CMK (cell line): ENCODE measurements at regions not wholly inside any gene's neighbourhood (a gene's known extent, or its start where the extent isn't known, plus 50 kb on each side); places are given as distances from the start of the nearest gene placed in this dataset.

ENCODE experiments used
- DNase-seq: peaks from one replicate; pipeline ENCODE4 v3.0.0-alpha.2; 2010; ENCODE audit warnings: low read depth

DNA sequence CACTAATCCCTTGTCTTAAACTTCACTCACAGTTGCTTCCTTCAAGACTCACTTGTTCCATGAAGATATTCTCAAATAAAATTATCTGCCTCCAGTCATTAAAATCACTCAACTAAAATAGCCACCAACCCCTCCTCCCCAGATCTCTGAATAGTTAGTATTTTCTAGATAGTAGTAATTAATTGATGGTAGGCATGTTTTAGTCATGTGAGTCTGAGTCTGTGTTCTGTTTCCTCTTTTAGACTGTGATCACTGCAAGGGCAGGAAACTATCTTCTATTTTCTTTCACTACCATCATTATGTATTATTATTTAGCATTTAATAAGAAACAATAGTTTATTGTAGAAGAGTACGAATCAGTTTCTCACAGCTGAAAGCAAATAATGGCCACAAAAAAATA lies 1080.5 kb downstream of the IGSF11 start:
- DNase-seq = no peak

- no peak for DNase-seq
Observed at GRCh38 chr3:117955196-117955595, 1079.5 kb downstream of the IGSF11 start.

DNA sequence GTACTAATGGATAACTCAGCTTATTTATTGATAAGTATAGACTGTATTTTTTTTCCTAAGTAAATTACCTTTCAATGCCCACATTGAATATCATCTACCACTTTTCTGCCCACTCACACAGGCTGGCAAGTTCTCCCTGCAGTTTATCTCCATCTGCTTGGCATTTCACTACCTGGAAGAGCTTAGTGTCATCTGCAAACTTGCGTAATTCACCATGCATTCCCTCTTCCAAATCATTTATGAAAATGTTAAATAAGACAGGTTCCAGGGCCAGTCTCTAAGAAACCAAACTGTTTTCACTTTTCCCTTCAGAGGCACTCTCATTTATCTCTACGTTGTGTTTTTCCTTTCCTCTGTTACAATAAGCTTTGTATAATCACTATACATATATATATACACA lies 1076.6 kb downstream of the IGSF11 start:
- no peak for DNase-seq

GRCh38 chr3:117962750-117963149 lies 1071.9 kb downstream of the IGSF11 start:
- DNase-seq = no peak

DNA sequence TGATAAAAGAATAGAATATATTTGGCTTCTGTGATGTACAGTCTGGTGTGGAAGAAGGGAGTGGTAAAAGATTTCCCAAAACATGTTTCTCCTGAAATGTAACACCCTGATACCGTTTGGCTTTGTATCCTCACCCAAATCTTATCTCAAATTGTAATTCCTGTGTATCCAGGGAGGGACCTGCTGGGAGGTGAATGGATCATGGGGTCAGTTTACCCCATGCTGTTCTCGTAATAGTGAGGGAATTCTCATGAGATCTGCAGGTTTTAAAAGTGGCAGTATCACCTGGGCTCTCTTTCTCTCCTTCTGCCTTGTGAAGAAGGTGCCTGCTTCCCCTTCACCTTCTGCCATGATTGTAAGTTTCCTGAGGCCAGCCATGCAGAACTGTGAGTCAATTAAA lies 1070.8 kb downstream of the IGSF11 start:
- DNase-seq = no peak

DNA sequence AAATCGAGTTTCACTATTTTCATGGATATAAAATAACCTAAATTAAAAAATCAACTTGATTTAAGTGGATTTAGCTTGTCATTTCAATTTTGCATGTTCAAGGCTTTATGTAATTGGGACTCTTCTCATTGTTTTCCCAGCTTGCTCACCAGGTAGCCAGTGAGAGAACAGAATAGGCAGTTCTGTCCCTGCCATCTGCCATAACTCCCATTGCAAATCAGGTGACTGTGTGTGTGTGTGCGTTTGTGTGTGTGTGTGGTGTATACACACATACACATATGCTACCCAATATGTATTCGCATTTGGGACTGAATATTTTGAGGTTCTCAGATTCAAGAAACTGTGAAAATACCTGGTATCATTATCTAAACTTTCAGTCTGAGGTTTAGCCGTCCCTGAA lies 1069.8 kb downstream of the IGSF11 start:
- no peak for DNase-seq

DNA sequence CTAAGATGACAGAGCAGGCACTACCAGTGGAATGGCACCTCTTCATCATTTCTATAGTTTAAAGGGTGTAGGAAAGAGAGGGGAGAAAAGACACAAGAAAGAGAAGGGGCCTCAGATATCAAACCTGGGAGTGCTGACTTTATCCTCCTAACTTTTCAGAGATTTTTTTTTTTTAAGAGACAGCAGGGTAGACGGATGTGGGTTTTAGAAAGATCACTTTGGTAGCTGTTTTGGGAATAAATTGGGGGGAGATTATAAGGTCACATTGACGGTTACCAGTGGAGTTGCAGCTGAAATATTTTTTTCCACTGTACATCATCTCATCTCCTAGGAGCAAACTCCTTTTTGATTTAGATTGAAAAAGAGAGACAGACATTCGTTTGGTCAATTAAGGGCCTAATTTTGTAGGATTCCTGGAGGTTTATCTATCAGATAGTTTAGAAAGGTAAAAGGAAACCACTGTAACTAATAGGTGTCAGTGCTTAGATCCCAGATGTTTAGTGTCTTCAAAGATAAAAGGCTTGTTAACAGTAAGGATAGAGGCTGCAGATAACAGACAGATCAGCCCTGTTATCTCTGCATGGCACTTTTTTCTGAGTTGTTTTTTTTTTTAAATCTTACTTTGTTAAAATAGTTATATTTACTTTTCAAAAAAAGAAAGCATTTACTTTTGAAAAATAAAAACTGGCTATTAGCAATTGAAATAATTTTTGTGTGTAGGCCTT lies 1057.0 kb downstream of the IGSF11 start:
- no peak for DNase-seq

DNA sequence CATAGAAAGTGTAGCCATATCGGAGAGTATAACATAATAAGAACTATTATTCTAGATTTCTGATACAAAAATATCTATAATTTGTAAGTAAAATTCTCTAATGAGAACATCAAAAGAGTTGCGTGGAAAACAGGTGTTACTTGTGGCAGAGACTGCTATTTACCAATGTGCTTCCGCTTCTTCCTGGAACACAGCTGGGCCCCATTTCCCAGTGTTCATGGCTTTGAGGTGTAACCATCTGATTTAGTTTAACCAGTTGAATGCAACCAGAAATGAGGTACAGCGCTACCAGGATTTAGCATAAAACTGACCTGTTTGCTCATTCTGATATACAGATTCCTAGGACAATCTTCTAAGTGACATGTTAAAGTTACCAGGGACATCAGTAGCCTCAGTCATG lies 1055.2 kb downstream of the IGSF11 start:
- DNase-seq = no peak

- DNase-seq = no peak
Observed at GRCh38 chr3:117987256-117987655, 1047.4 kb downstream of the IGSF11 start.

DNA sequence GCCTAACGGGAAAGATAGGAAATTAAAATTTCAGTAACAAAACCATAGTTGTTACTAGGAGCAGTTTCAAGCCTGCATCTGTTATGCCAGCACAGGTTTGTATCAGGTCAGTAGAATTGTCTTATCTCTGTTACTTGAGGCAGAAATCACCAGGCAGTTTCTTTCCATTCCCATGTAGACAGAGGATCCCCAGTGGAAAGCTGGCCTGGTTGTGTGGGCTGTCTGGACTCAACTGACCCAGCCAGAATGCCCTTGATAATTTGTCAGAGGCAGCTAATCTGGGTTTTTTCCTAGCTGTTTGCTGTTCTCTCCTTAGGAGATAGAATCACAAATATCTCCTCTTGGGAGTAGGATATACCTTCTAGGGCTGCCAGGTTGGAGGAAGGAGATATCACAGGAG lies 1044.7 kb downstream of the IGSF11 start:
- DNase-seq = no peak

- DNase-seq = no peak
Observed at GRCh38 chr3:117990627-117991026, 1044.0 kb downstream of the IGSF11 start.

- DNase-seq = no peak
Observed at GRCh38 chr3:117995842-117996437, 1038.7 kb downstream of the IGSF11 start.

- peak; percentile 5 for DNase-seq
Observed at GRCh38 chr3:117997201-117998049, 1037.2 kb downstream of the IGSF11 start.

DNA sequence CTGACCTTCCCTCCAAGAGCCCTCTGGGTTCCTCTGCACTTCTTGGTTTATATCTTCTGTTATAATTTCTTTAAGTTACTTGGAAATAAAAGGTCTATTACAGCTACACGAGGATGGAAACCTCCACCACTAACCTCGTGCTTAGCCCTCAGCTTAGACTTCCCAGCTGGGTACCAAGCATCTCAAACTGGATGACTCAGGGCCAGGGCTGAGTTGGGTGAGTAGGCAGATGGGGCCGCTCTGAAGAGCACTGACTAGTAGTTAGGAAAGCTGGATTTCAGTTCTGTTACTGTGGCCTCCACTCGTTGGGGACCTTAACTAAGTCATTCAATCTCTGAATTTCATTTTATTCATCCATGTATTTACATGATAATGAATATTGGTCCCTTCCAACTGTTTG lies 1036.6 kb downstream of the IGSF11 start:
- no peak for DNase-seq

GRCh38 chr3:118000219-118000618 lies 1034.4 kb downstream of the IGSF11 start:
- no peak for DNase-seq

DNA sequence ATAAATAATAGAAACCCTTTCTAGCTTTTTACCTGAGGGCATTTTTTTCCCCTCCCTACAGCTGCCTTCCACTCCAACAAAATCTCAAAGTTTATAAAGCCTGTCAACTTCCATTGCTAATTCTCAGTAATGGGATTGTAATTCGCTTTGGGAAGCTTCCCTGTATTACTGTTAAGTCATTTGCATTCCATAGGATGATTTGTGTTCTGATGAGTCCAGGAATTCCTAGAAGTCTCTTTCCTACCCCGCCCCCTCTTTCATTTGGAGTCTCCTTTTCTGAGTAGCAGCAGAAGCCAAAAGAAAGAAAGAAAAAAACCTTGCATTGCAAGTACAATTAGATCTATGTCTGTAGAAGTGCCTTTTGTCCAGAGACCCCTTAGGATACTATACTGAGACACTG lies 1033.3 kb downstream of the IGSF11 start:
- DNase-seq = no peak

DNA sequence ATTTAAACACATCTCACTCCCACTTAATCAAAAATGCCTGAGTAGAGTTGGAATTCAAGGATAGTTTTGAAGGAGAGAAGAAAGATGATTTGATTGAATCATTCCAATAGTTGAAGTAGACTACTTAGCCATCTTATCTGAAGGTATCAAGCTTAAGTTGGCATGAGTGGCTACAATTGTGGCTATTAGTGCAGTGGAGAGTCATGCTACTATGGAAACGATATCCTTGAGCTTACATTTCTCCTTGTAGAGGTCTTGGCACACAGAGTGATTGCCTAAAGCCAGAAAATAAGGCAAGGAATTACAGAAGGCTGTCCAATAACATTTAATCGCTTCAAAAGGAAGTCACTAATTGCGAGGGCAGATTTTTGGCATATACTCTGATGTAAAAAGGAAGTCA lies 1022.7 kb downstream of the IGSF11 start:
- DNase-seq = no peak

- no peak for DNase-seq
Observed at GRCh38 chr3:118029049-118029448, 1005.6 kb downstream of the IGSF11 start.

DNA sequence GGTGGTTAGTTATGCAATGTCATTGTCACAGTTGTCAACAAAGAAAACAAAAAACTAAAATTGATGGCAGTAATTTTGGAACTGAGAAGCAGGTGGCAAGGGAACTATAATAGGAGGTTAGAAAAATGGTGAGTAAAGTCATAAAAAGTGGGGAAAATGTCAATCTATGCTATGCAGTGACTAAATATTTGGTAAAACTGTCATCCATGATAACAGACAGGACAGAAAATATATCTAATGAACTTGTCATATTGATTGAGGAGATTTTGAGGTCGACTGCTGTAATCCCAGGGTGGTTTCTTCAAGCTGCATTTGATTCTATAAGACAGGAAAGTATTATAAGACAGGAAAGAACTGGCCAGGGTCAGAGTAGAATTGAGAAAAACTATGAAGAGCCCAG lies 998.4 kb downstream of the IGSF11 start:
- no peak for DNase-seq

- no peak for DNase-seq
Observed at GRCh38 chr3:118055381-118055780, 979.3 kb downstream of the IGSF11 start.

DNA sequence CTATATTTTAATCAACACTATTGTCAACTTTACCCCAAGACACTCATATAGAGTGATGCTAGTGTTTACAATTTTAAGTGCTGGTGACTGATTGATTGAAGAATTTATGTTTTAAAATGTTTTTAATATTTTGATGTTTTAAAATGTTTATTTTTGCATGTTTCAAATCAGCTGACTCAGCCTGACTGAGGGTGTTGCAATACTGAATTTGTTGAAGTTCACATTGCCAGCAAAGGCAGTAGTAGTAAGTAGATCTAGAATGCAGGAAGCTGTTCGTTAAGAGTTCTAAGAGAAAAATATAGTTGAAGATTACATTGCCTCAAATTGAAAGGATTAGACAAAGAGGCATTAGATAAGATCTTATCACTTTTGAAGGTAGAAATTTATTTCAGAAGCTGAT lies 977.6 kb downstream of the IGSF11 start:
- no peak for DNase-seq

DNA sequence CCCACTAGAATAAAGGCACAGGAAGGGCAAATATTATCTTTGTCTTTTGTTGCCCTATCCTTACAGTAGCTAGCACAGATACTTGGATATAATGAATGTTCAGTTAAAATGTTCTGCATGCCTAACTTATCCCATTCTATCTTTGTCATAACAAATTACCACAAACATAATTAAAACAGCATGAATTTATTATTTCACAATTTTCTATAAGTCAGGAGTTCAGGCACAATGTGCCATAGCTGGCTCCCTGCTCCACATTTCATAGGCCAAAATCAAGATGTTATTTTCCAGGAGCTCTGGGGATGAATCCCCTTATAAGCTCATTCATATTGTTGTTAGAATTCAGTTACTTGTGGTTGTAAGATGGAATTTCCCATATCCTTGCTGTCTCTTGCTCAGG lies 975.5 kb downstream of the IGSF11 start:
- DNase-seq = no peak

DNA sequence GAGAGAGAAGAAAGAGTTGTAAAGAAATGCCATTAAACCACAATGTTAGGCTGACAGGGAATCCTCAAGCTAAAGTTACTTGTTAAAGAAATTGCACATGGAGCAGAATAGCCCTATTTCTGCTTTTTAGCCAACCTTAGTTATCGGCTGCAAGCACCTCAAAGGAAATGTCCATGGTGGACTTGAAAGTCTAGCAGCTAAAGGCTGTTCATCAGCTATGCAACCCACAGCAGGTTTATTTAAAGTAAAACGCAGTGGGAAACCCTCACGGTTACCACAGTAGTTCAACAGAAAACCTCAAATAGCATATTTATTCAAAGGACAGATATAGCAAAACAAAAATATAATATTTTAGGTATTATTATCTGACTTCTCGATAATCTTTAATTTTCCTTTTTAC lies 967.2 kb downstream of the IGSF11 start:
- DNase-seq = no peak
